ENCODE measurements at regions not wholly inside any gene's neighbourhood (a gene's known extent, or its start where the extent isn't known, plus 50 kb on each side); places are given as distances from the start of the nearest gene placed in this dataset.

DNA sequence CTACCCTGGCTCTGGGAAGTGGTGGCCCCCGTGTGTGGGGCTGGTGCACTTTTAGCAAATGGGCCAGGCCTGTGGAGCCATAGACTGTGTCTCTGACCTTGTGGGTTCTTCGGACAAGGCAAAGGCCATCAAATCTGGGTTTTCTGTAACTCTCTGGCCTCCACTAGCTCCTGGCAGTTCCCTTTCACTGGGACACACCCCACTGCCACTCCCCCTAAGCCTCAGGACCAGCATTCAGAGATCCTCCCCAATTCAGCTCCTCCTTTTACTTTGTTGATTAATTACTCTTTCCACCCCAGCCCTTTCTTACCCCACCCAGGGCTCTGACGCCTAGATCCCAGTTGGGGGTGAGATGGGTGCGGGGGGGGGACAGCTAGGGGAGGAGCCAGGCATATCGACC is 53.9 kb upstream of the IRX3 start:
- TF ChIP-seq, protein P1, sequence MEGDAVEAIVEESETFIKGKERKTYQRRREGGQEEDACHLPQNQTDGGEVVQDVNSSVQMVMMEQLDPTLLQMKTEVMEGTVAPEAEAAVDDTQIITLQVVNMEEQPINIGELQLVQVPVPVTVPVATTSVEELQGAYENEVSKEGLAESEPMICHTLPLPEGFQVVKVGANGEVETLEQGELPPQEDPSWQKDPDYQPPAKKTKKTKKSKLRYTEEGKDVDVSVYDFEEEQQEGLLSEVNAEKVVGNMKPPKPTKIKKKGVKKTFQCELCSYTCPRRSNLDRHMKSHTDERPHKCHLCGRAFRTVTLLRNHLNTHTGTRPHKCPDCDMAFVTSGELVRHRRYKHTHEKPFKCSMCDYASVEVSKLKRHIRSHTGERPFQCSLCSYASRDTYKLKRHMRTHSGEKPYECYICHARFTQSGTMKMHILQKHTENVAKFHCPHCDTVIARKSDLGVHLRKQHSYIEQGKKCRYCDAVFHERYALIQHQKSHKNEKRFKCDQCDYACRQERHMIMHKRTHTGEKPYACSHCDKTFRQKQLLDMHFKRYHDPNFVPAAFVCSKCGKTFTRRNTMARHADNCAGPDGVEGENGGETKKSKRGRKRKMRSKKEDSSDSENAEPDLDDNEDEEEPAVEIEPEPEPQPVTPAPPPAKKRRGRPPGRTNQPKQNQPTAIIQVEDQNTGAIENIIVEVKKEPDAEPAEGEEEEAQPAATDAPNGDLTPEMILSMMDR (IDR thresholded peaks at IDR 0.05), result no peak
- TF ChIP-seq POLR2AphosphoS5 (IDR thresholded peaks at IDR 0.05), result no peak

Data from suprapubic skin (tissue), 3 donors.